Mesenchymal stem cell (in vitro differentiated cells and primary cell): ENCODE measurements at regions not wholly inside any gene's neighbourhood (a gene's known extent, or its start where the extent isn't known, plus 50 kb on each side); places are given as distances from the start of the nearest gene placed in this dataset.

Experiments
- DNase-seq: peaks from one replicate; pipeline ENCODE4 v3.0.0-alpha.2; 2013
- H2AFZ ChIP-seq: one replicate; pipeline ENCODE4 v1.6.1; 2013; ENCODE audit warnings: low read depth, mild to moderate bottlenecking, control low read depth, inconsistent platforms, low read length, moderate library complexity
- H2AK5ac ChIP-seq: 2 replicates; pipeline ENCODE4 v1.6.1; 2013; ENCODE audit warnings: low read length, moderate library complexity, mild to moderate bottlenecking, inconsistent platforms; ENCODE audit not compliant: severe bottlenecking
- H2BK120ac ChIP-seq: one replicate; pipeline ENCODE4 v1.6.1; 2013; ENCODE audit warnings: low read depth, mild to moderate bottlenecking, inconsistent platforms, low read length, moderate library complexity
- H2BK12ac ChIP-seq, 2 experiments: one replicate each; pipeline ENCODE4 v1.6.1; 2013; ENCODE audit warnings: inconsistent platforms in 2 of 2, low read length in 2 of 2, mild to moderate bottlenecking in 2 of 2, moderate library complexity in 2 of 2, control low read depth in 1 of 2
- H2BK15ac ChIP-seq: one replicate; pipeline ENCODE4 v1.6.1; 2013; ENCODE audit warnings: mild to moderate bottlenecking, low read depth, inconsistent platforms; ENCODE audit not compliant: poor library complexity, severe bottlenecking
- H2BK5ac ChIP-seq: 2 replicates; pipeline ENCODE4 v1.6.1; 2013; ENCODE audit warnings: low read depth, mild to moderate bottlenecking, low read length, control low read depth, inconsistent platforms; ENCODE audit not compliant: poor library complexity, severe bottlenecking
- H3K14ac ChIP-seq, 2 experiments: one replicate each; pipeline ENCODE4 v1.6.1; 2013; ENCODE audit warnings: inconsistent platforms in 2 of 2, low read length in 2 of 2, control low read depth in 1 of 2, mild to moderate bottlenecking in 1 of 2, moderate library complexity in 1 of 2
- H3K18ac ChIP-seq, 2 experiments: one replicate each; pipeline ENCODE4 v1.6.1; 2013; ENCODE audit warnings: inconsistent platforms in 2 of 2, low read length in 2 of 2, control low read depth in 1 of 2, low read depth in 1 of 2, mild to moderate bottlenecking in 1 of 2
- H3K23ac ChIP-seq, 2 experiments: one replicate each; pipeline ENCODE4 v1.6.1; 2013; ENCODE audit warnings: inconsistent platforms in 2 of 2, low read length in 2 of 2, mild to moderate bottlenecking in 2 of 2, moderate library complexity in 2 of 2, control low read depth in 1 of 2
- H3K27ac ChIP-seq: 2 replicates; pipeline ENCODE4 v1.5.1; 2013; ENCODE audit warnings: mild to moderate bottlenecking, moderate library complexity, low read length, control low read depth, inconsistent platforms; ENCODE audit not compliant: poor library complexity, severe bottlenecking
- H3K27me3 ChIP-seq, 2 experiments: 2 replicates each; pipeline versions ENCODE4 v1.6.1 to v1.7.0; 2013; ENCODE audit warnings: low read length in 2 of 2, mild to moderate bottlenecking in 2 of 2, moderate library complexity in 2 of 2, control low read depth in 1 of 2, inconsistent platforms in 1 of 2; ENCODE audit not compliant: control insufficient read depth in 1 of 2, insufficient read depth in 1 of 2
- H3K36me3 ChIP-seq, 2 experiments: 2 replicates each; pipeline versions ENCODE4 v1.6.1 to v1.7.0; 2013; ENCODE audit warnings: low read length in 2 of 2, control low read depth in 1 of 2, inconsistent platforms in 1 of 2, low read depth in 1 of 2, mild to moderate bottlenecking in 1 of 2; ENCODE audit not compliant: insufficient read depth in 2 of 2, control insufficient read depth in 1 of 2
- H3K4ac ChIP-seq, 2 experiments: one replicate each; pipeline ENCODE4 v1.6.1; 2013; ENCODE audit warnings: inconsistent platforms in 2 of 2, low read length in 2 of 2, mild to moderate bottlenecking in 2 of 2, moderate library complexity in 2 of 2, control low read depth in 1 of 2, low read depth in 1 of 2
- H3K4me1 ChIP-seq: 2 replicates; pipeline ENCODE4 v1.6.1; 2013; ENCODE audit warnings: low read depth, low read length, control low read depth; ENCODE audit not compliant: control insufficient read depth, insufficient read depth
- H3K4me2 ChIP-seq: 2 replicates; pipeline ENCODE4 v1.6.1; 2013; ENCODE audit warnings: low read length, mild to moderate bottlenecking, inconsistent platforms; ENCODE audit not compliant: poor library complexity, severe bottlenecking
- H3K4me3 ChIP-seq, 2 experiments: 2 replicates each; pipeline versions ENCODE4 v1.5.1 to v1.7.0; 2013; ENCODE audit warnings: low read length in 2 of 2, mild to moderate bottlenecking in 2 of 2, control low read depth in 1 of 2, low read depth in 1 of 2; ENCODE audit not compliant: insufficient read depth in 1 of 2
- H3K79me1 ChIP-seq: replicated peaks from 2 replicates; pipeline ENCODE4 v1.6.1; 2013; ENCODE audit warnings: mild to moderate bottlenecking, control low read depth, low read length, inconsistent platforms; ENCODE audit not compliant: poor library complexity, severe bottlenecking
- H3K9ac ChIP-seq: 2 replicates; pipeline ENCODE4 v1.7.0; 2013; ENCODE audit warnings: mild to moderate bottlenecking, low read length, moderate library complexity
- H3K9me3 ChIP-seq: 2 replicates; pipeline ENCODE4 v1.7.0; 2013; ENCODE audit warnings: mild to moderate bottlenecking, low read length; ENCODE audit not compliant: control insufficient read depth
- H4K8ac ChIP-seq: one replicate; pipeline ENCODE4 v1.6.1; 2013; ENCODE audit warnings: inconsistent platforms, mild to moderate bottlenecking, low read length, moderate library complexity
- H4K91ac ChIP-seq: one replicate; pipeline ENCODE4 v1.6.1; 2013; ENCODE audit warnings: mild to moderate bottlenecking, low read length, inconsistent platforms
- WGBS: methylation state at CpG from one replicate; pipeline ENCODE4 v1.1.7; 2013; ENCODE audit warnings: mixed read lengths; 5-methylcytosine and 5-hydroxymethylcytosine counted together

- Histone ChIP-seq H3K9me3 (no peaks in the 10 kb centered on the region), H3K27ac (no peak overlapping the region), H3K4ac (no peak overlapping the region), H3K36me3 (no peaks in the 10 kb centered on the region), H2AK5ac (no peak overlapping the region), H3K79me1 (no peaks in the 10 kb centered on the region), H3K4me2 (no peak overlapping the region), H2BK15ac (no peak overlapping the region), H4K91ac (no peak overlapping the region), H3K27me3 (no peaks in the 10 kb centered on the region), H2BK5ac (no peak overlapping the region), H3K4me1 (no peaks in the 10 kb centered on the region), H3K14ac (no peak overlapping the region), H3K4me3 (no peak overlapping the region), H3K23ac (peak overlapping the region in 1 of 2 experiments; percentile 72), H2BK12ac (no peak overlapping the region), H4K8ac (no peak overlapping the region), H3K18ac (no peak overlapping the region), H2AFZ (no peak overlapping the region), H3K9ac (no peak overlapping the region), H2BK120ac (no peak overlapping the region)
- no peak for DNase-seq
- WGBS, result 96% methylated on average over 2 of the region's 4 CpGs
Observed at GRCh38 chr5:116686438-116686837, 111.8 kb upstream of the SEMA6A start.

GRCh38 chr5:116685931-116686330 is 111.3 kb upstream of the SEMA6A start:
- H2BK15ac ChIP-seq, result no peak overlapping the region
- H3K4me2 ChIP-seq, result no peak overlapping the region
- H3K36me3 ChIP-seq, result no peaks in the 10 kb centered on the region
- no peak overlapping the region for H2AFZ ChIP-seq
- no peaks in the 10 kb centered on the region for H3K9me3 ChIP-seq
- H3K4me3 ChIP-seq, result no peak overlapping the region
- no peak overlapping the region for H2BK120ac ChIP-seq
- H3K27me3 ChIP-seq, result no peaks in the 10 kb centered on the region
- WGBS, result 90% methylated on average over 9 of the region's 9 CpGs
- H4K91ac ChIP-seq, result no peak overlapping the region
- H3K9ac ChIP-seq, result no peak overlapping the region
- no peak overlapping the region for H3K14ac ChIP-seq
- no peak overlapping the region for H3K4ac ChIP-seq
- no peak overlapping the region for H3K27ac ChIP-seq
- H4K8ac ChIP-seq, result no peak overlapping the region
- no peak overlapping the region for H2BK12ac ChIP-seq
- no peak overlapping the region for H3K18ac ChIP-seq
- H2AK5ac ChIP-seq, result no peak overlapping the region
- no peak for DNase-seq
- no peaks in the 10 kb centered on the region for H3K79me1 ChIP-seq
- H3K4me1 ChIP-seq, result no peaks in the 10 kb centered on the region
- no peak overlapping the region for H3K23ac ChIP-seq
- H2BK5ac ChIP-seq, result no peak overlapping the region

GRCh38 chr5:116685069-116685468 is 110.4 kb upstream of the SEMA6A start:
- Histone ChIP-seq H3K14ac (no peak overlapping the region), H2AK5ac (no peak overlapping the region), H3K9ac (no peak overlapping the region), H2BK12ac (no peak overlapping the region), H4K91ac (no peak overlapping the region), H3K4me2 (no peak overlapping the region), H3K23ac (no peak overlapping the region), H2AFZ (no peak overlapping the region), H2BK5ac (no peak overlapping the region), H3K27me3 (no peaks in the 10 kb centered on the region), H3K9me3 (no peaks in the 10 kb centered on the region), H2BK15ac (no peak overlapping the region), H2BK120ac (no peak overlapping the region), H3K4me3 (no peak overlapping the region), H3K27ac (no peak overlapping the region), H3K36me3 (no peaks in the 10 kb centered on the region), H4K8ac (no peak overlapping the region), H3K79me1 (no peaks in the 10 kb centered on the region), H3K4me1 (no peaks in the 10 kb centered on the region), H3K4ac (no peak overlapping the region), H3K18ac (no peak overlapping the region)
- 96% methylated on average over 6 of the region's 6 CpGs for WGBS
- no peak for DNase-seq

GRCh38 chr5:116681334-116682013 is 106.9 kb upstream of the SEMA6A start:
- Histone ChIP-seq H3K4me2 (no peak overlapping the region), H3K27ac (no peak overlapping the region), H2BK15ac (no peak overlapping the region), H3K27me3 (no peaks in the 10 kb centered on the region), H3K4me3 (no peak overlapping the region), H3K36me3 (no peaks in the 10 kb centered on the region), H4K8ac (no peak overlapping the region), H2BK120ac (no peak overlapping the region), H2BK12ac (no peak overlapping the region), H3K9me3 (no peaks in the 10 kb centered on the region), H4K91ac (no peak overlapping the region), H3K9ac (no peak overlapping the region), H3K79me1 (no peaks in the 10 kb centered on the region), H3K23ac (no peak overlapping the region), H3K18ac (no peak overlapping the region), H3K14ac (no peak overlapping the region), H2AK5ac (no peak overlapping the region), H3K4me1 (no peaks in the 10 kb centered on the region), H2BK5ac (no peak overlapping the region), H2AFZ (no peak overlapping the region), H3K4ac (no peak overlapping the region)
- WGBS, result 90% methylated on average over 6 of the region's 7 CpGs
- DNase-seq, result no peak
